ENCODE measurements at regions not wholly inside any gene's neighbourhood (a gene's known extent, or its start where the extent isn't known, plus 50 kb on each side); places are given as distances from the start of the nearest gene placed in this dataset.

DNA sequence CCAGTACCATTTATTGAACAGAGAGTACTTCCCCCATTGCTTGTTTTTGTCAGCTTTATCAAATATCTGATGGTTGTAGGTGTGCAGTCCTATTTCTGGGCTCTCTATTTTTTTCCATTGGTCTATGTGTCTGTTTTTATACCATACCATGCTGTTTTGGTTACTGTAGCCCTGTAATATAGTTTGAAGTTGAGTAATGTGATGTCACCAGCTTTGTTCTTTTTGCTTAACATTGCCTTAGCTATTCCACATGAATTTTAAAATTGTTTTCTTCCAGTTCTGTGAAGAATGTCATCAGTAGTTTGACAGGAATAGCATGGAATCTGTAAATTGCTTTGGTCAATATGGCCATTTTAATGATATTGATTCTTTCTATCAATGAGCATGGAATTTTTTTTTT lies 140.5 kb upstream of the RHOBTB1 start:
- H3K27me3 ChIP-seq: no peaks in the 10 kb centered on the region
- no peak overlapping the region for H3K27ac ChIP-seq
- H3K9me3 ChIP-seq: no peaks in the 10 kb centered on the region
- DNase-seq: no peak
- no peaks in the 10 kb centered on the region for H3K4me1 ChIP-seq
- H3K4me3 ChIP-seq: no peak overlapping the region
- no peaks in the 10 kb centered on the region for H3K36me3 ChIP-seq
- TF ChIP-seq, protein P1, sequence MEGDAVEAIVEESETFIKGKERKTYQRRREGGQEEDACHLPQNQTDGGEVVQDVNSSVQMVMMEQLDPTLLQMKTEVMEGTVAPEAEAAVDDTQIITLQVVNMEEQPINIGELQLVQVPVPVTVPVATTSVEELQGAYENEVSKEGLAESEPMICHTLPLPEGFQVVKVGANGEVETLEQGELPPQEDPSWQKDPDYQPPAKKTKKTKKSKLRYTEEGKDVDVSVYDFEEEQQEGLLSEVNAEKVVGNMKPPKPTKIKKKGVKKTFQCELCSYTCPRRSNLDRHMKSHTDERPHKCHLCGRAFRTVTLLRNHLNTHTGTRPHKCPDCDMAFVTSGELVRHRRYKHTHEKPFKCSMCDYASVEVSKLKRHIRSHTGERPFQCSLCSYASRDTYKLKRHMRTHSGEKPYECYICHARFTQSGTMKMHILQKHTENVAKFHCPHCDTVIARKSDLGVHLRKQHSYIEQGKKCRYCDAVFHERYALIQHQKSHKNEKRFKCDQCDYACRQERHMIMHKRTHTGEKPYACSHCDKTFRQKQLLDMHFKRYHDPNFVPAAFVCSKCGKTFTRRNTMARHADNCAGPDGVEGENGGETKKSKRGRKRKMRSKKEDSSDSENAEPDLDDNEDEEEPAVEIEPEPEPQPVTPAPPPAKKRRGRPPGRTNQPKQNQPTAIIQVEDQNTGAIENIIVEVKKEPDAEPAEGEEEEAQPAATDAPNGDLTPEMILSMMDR (IDR thresholded peaks at IDR 0.05): no peak
- TF ChIP-seq POLR2A (IDR thresholded peaks at IDR 0.05): no peak

DNA sequence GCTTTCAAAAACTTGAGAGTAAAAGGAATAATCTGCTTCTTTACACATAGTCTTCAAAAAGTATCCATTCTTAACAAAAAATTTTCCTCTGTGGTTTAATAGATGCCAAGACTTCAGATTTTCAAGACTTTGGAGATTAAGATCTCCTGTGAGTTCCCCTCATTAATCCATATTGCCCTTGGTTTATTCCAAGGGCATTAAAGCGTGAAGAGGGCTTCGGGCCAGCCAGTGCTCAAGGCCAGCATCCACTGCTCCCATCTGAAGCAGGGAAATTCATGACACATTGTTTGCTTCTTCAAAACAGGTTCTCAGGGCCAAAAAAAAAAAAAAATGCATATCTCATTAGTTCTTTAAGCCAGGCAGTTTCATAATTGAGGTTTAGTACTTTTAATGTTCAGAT lies 137.3 kb upstream of the RHOBTB1 start:
- Histone ChIP-seq H3K4me3 (no peak overlapping the region), H3K27me3 (no peaks in the 10 kb centered on the region), H3K9me3 (no peaks in the 10 kb centered on the region), H3K36me3 (no peaks in the 10 kb centered on the region), H3K27ac (no peak overlapping the region), H3K4me1 (no peaks in the 10 kb centered on the region)
- no peak for TF ChIP-seq POLR2A (IDR thresholded peaks at IDR 0.05)
- TF ChIP-seq, protein P1 (IDR thresholded peaks at IDR 0.05): no peak
- DNase-seq: no peak

DNA sequence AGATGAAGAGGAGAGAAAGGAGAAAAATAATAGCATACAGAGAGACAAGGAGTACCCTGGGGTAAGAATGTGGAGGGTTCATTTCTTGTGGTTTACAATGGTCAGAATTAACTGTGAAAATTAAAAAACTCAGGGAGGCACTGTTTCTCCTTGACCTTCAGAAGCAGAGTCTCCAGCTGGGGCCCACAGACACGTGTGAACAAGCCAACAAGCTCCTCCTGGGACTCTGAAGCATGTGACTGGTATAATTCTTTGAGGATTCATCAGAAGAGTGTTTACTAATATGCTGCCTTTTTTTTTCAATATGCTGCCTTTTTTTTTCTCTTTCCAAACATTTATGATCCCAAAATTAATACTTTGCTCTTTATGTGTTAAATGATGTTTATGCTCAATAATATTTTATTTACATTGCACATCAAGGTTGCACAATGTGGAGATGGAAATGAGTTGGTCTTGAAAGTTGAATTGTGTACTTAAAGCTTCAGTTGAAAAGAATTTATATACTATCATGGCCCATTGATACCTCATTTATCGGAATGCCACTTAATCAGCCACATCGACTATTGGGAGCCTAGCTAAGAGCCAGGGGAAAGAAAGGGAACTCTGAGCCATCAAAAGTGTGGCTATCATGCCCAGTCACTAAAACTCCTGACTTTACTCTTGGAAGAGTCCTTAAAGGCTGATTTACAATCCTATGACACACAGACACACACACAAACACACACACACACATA lies 134.7 kb upstream of the RHOBTB1 start:
- Histone ChIP-seq H3K4me3 (no peak overlapping the region), H3K36me3 (no peaks in the 10 kb centered on the region), H3K4me1 (no peaks in the 10 kb centered on the region), H3K9me3 (no peaks in the 10 kb centered on the region), H3K27ac (no peak overlapping the region), H3K27me3 (no peaks in the 10 kb centered on the region)
- no peak for DNase-seq
- TF ChIP-seq POLR2A (IDR thresholded peaks at IDR 0.05): no peak
- TF ChIP-seq, protein P1 (IDR thresholded peaks at IDR 0.05): no peak

DNA sequence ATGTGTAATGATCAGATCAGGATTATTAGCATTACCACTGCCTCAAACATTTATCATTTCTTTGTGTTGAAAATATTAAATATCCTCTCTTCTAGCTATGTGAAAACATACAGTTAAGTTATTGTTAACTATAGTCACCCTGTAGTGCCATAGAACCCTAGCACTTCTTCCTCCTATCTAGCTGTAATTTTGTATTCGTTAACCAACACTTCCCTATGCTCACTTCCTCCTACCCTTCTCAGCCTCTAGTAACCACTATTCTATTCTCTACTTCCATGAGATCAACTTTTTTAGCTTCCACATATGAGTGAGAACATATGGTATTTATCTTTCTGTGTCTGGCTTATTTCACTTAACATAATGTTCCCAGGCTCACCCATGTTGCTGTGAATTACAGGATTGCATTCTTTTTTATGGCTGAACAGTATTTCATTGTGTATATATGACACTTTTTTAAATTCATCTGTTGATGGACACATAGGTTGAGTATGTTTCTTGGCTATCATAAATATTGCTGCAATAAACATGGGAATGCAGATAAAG lies 132.7 kb upstream of the RHOBTB1 start:
- no peak for TF ChIP-seq POLR2A (IDR thresholded peaks at IDR 0.05)
- TF ChIP-seq, protein P1 (IDR thresholded peaks at IDR 0.05): no peak
- Histone ChIP-seq H3K36me3 (no peaks in the 10 kb centered on the region), H3K9me3 (no peaks in the 10 kb centered on the region), H3K4me3 (no peak overlapping the region), H3K4me1 (no peaks in the 10 kb centered on the region), H3K27ac (no peak overlapping the region), H3K27me3 (no peaks in the 10 kb centered on the region)
- no peak for DNase-seq

DNA sequence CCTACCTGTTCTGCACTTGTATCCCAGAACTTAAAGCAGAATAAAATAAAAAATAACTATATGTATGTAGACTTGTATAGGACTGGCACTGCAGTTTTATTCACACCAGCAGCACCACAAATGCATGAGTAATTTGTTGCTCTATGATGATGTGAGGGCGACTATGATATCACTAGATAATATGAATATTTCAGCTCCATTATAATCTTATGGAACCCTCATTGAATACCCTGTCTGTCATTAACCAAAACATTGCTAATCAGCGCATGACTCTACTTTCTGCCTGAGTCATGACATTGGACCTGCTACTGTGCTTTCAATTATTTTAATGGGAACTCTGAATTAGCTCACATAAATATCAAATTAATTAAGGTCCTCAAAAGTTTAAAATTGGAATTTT lies 129.4 kb upstream of the RHOBTB1 start:
- no peak for DNase-seq
- H3K4me1 ChIP-seq: no peaks in the 10 kb centered on the region
- no peaks in the 10 kb centered on the region for H3K27me3 ChIP-seq
- H3K36me3 ChIP-seq: no peaks in the 10 kb centered on the region
- TF ChIP-seq POLR2A (IDR thresholded peaks at IDR 0.05): no peak
- TF ChIP-seq, protein P1 (IDR thresholded peaks at IDR 0.05): no peak
- H3K27ac ChIP-seq: no peak overlapping the region
- no peaks in the 10 kb centered on the region for H3K9me3 ChIP-seq
- no peak overlapping the region for H3K4me3 ChIP-seq

All from Peyer's patch (tissue), 4 donors.